HG03064 (cell line): ENCODE measurements at regions not wholly inside any gene's neighbourhood (a gene's known extent, or its start where the extent isn't known, plus 50 kb on each side); places are given as distances from the start of the nearest gene placed in this dataset.

Source experiments
- ATAC-seq: cut with Tn5 transposase; IDR thresholded peaks from one replicate; pipeline ENCODE4 v1.9.1; 2021; ENCODE audit warnings: low read depth; ENCODE audit not compliant: unreplicated experiment

- no peak for ATAC-seq
Measured at GRCh38 chr1:83813576-83813975, 185.4 kb downstream of the TTLL7 start.

GRCh38 chr1:83810144-83810543 is 188.8 kb downstream of the TTLL7 start:
- ATAC-seq: no peak

- ATAC-seq: no peak
Measured at GRCh38 chr1:83808536-83808935, 190.4 kb downstream of the TTLL7 start.

DNA sequence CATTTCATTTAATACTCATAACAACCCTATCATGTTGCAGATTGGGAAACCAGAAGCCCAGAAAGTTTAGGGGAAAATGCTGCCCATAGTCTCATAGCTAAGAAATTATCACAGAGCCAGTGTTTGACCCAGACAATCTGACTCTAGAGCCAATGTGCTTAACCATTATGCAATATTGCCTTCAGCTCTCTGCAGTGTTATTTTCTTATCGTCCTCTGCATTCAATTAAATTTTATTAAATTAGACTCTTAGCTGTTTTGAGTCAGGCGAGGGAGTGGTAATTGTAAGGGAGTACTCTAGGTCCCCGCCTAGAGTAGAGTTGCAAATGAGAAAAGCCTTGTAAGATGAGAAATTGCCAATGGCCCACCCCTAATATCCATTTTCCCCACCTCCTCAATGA is 191.1 kb downstream of the TTLL7 start:
- ATAC-seq: no peak

DNA sequence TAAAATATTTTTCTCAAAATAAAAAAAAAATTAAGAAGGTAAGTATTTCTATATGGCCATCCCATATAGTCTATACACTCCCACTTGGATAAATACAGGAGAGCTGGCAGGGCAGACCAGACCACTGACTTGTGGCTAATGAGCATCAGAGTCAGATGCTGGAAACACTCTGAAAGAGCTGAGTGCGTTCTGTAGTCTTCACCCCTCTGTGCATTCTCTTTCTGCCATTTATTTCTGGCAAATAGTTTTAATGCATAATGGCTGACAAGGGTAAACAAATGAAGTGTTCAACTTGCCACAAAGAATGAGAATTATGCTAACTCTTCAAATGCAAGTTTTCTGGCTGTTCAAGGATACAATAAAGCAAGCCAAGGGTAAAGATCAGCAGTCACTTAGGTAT is 191.7 kb downstream of the TTLL7 start:
- no peak for ATAC-seq

DNA sequence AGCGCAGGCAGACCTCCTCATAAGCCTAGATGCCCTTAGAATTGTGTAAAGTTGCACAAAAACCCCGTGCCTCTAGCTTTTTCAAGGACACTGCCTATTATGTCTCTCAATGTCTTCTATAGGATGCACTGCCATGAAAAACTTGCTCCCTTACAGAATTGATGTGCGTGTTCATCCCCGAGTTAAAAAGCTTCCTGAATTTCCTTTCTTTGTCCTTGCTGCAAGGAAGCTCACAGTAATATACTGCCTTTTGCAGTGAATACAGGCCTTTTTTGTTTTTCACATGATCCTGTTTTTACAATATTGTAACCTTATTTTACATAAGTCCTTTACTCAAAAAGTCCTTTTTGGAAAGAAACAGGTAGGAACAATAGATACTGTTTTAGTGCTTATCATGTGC is 193.0 kb downstream of the TTLL7 start:
- no peak for ATAC-seq

- no peak for ATAC-seq
Measured at GRCh38 chr1:83802460-83803152, 196.3 kb downstream of the TTLL7 start.

GRCh38 chr1:83802023-83802422 is 196.9 kb downstream of the TTLL7 start:
- ATAC-seq: no peak

GRCh38 chr1:83800066-83800465 is 198.9 kb downstream of the TTLL7 start:
- no peak for ATAC-seq

DNA sequence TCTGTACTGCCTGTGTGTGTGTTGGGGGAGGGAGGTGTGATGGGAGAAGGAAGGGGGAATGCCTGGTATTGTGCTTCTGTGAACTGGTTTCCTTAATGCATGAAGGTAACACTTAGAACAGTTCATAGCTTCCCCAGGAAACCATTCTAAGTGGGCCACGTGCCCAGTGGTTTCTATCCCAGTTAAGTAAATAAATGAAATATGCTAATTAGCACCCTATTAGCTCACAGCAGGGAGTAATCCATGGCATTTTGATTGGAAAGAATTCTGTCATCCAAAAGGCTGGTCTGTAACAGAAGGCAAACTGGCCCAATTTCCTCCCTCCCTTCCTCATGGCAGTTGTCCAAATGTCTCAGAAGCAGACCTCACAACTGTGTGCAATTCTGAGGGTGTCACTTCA is 199.3 kb downstream of the TTLL7 start:
- ATAC-seq: no peak

DNA sequence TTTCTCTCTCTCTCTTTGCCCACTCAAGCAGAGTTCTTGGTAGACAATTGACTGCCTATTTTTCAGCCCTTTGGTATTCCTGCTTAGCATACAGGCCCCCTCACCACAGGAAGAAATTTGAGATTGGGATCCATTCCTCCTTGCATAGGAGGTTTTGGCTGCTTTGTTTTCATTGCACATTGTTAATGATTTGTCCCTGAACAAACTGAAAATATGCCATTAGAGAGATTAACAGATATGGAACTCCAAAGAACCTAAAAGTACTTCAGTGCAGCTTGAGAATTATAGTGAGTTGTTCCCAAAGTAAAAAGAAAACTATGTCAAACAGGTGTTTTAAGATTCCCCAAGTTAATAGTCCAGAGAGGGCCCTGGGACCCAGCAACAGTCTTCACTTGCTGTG is 200.0 kb downstream of the TTLL7 start:
- no peak for ATAC-seq

DNA sequence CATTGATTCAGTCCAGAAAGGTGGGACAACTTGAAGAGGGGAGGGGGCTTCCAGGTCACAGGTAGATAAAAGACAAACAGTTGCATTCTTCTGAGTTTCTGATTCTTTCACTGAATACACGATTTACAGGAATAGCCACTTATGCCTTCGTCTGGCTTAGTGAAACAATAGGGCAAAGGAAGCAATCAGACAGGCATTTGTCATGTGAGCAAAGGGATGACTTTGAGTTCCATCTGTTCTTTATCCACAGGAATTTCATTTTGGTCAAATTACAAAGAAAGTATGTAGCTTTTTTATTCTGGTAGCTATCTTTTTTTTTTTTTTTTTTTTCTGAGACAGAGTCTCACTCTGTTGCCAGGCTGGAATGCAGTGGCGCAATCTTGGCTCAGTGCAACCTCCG is 202.5 kb downstream of the TTLL7 start:
- ATAC-seq: no peak

- ATAC-seq: no peak
Measured at GRCh38 chr1:83794384-83794783, 204.5 kb downstream of the TTLL7 start.

DNA sequence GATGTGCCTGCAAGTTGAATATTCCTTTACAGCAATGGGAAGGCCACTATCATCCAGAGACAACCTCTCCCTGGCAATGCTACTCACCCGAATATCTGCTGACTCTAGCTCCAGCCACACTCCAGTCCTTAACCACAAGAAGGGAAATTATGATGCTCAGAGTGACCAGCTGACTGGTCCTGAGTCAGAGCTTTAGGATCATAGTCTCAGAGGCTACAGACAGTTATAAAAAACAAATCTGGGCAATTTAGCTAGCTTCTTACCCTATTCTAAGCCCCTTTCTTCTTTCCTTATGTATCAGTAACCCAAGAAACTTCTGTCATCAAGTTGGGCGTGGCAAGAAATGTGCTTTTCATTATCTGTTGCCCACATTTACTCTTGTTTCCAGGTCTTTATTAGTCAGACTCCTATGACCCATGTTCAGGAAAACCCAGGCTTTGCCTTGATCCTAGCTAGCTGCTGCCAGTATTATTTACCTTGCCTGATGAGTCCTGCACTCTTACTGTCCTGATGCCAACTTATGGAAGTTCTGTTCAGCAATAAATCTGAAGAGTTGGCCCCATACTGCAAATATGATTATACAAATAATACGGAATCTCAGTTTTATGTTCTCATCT is 207.0 kb downstream of the TTLL7 start:
- no peak for ATAC-seq

DNA sequence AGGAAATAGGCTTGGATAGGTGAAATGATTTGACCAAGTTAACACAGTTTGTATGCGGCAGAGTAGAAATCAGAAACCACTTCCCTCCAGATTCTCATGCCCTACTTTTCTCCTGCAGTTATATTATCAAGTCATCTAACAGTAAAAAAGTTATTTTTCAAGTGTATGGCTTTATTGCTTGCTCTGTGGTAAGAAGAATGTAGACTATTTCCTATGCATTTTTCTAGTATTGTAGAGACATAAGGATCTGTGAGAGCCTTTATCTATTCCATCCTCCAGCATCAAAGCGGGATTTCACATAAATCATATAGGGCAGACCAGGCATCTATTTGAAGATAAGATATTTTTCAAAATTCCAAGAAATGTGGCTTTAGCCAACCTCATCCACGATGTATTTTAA is 208.5 kb downstream of the TTLL7 start:
- no peak for ATAC-seq

DNA sequence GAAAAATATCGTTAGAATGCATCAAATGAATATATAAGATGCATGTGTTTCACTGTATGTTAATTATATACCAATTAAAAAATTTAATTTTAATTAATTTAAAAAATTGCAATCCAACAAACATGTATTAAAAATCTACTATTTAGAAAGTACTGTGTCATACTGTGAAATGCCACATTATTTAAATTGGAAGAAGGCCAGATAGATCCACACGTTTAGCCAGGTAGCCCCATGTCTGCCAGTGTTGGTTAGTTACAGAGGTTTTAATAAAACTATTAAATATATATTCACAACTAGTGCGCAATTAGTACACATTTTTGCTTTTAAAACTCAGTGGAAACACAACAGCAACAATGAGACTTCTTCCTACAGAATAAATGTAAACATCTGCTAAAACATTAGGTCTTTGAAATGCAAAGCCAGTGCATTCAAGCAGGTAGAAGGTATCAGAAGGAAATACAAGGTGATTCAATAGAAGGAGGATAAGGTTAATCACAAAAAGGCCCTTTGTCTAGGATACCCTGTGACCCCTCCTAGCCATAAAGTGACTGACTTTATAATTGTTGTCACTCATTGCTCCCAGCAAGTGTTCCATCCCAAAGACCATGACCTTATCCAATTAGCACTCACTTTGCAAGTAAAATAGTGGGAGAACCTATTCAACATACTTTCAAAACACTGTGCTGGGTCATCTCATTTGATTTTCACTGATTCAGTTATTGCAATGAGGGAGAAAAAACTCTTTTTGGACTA is 211.5 kb downstream of the TTLL7 start:
- no peak for ATAC-seq

GRCh38 chr1:83781667-83782066 is 217.3 kb downstream of the TTLL7 start:
- ATAC-seq: no peak

- ATAC-seq: no peak
Measured at GRCh38 chr1:83779565-83779964, 219.4 kb downstream of the TTLL7 start.

DNA sequence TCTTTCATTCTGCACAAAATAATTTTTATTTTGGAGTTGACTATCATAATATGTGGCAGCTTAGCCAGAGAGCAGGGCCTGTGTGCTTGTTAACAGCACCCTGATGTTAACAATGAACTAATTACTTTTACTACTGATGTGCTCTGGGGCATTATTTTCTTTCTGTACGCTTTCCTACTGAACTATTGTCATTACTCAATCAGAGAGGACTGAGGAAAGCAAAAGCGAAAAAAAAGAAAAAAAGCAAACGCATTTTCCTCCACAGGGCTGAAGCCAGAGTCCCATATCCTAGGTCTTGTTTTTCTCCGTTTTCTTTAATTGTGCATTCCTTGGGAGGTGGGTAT is 221.2 kb downstream of the TTLL7 start:
- ATAC-seq: no peak

DNA sequence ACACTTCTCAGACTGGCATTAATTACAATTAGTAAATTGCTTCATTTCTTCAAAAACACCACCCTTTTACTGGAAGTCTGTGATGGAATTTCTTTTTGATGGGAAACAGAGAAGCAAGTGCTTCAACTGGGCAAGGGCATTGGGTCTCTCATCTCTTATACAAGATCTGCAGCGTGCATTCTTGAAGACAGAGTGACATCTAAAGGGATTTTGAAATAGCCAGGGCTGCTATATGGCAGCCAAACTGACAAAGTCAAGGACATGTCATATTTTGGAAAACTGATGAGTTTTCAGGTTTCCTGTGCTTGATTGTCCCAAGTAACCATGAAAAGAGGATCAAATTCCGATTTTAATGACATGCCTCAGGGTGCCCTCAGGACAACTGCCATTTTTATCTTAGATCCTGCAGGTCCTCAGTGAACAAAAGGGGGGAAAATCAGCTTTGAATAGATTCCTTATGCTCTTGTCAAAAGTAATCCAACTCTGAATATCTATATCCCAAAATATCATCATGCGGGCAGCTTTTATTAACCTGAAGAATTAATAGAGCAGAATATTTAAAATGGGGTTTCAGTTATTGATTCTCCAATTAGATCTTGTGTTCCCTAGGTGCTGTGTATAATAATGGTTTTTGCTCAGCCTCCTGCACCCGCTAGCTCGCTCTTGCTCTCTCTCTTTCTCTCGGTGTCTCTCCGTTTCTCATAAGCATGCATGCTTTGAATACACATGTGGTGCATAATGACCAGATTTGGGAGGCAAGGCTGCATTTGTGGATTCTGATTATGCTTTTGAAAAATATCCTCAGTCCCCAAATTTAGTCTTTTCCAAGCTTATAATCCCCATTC is 221.8 kb downstream of the TTLL7 start:
- ATAC-seq: no peak

DNA sequence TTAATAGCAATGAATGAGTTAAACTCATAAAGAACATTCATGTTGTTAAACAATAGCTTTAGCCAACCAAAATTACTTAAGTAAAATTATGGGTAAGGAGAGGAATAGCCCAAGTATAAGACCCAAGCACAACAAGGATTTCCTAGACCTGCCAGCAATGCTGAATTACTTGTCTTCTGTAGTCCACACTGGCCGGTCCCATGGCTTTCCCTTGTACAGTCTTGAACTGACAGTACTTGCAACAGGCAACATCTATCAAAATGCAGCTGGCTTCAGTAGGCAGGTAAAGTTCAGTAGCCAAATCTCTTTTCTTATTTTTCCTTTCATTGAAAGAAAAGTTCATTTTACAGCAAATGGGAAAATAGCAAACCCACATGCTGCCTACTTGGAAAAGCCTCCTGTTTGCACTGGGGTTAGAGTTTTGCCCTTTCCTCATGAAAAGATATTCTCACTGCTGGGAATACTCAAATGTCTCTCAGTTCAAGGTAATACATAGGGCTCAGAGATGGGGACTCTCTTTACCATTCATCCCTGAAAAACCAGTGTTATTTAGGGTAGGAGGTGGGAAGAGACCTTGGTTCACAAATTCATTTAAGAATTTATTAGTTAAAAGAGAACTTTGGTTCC is 222.8 kb downstream of the TTLL7 start:
- ATAC-seq: no peak
